ENCODE measurements at regions not wholly inside any gene's neighbourhood (a gene's known extent, or its start where the extent isn't known, plus 50 kb on each side); places are given as distances from the start of the nearest gene placed in this dataset.
A peak's percentile ranks its signal among the peaks of the same experiment; 100 is the strongest.

- CTCF ChIA-PET (ENCODE audit: low intra/inter-chr PET ratio, low total read pairs), result no interaction called here
- POLR2A ChIA-PET, result no interaction called here
- Histone ChIP-seq H3K27ac (ENCODE audit: extremely low read length, insufficient read depth, low read length) (no peak overlapping the region), H3K4me3 (replicated peaks in 1 of 3; ENCODE audit: insufficient read depth in 1 of 3, low read depth in 2 of 3, low read length in 3 of 3) (no peak overlapping the region), H3K9ac (ENCODE audit: insufficient read depth, low read depth, low read length) (no peak overlapping the region), H3K4me1 (ENCODE audit: insufficient read depth, low read length) (peaks cover 29% of the 10 kb centered on the region), H2AFZ (ENCODE audit: low read length) (no peak overlapping the region), H3K79me2 (ENCODE audit: insufficient read depth, low read length) (no peaks in the 10 kb centered on the region), H3K36me3 (replicated peaks in 1 of 2; ENCODE audit: control insufficient read depth in 1 of 2, insufficient read depth in 2 of 2, low read length in 2 of 2) (no peaks in the 10 kb centered on the region), H3K9me3 (ENCODE audit: low read length) (no peaks in the 10 kb centered on the region), H4K20me1 (ENCODE audit: insufficient read depth, low read length) (no peaks in the 10 kb centered on the region), H3K27me3 (ENCODE audit: control insufficient read depth in 1 of 2, insufficient read depth in 2 of 2, low read length in 2 of 2) (peaks cover 0 to 4% of the 10 kb centered on the region in 2 experiments; a peak in 2 of 5 replicates), H3K4me2 (ENCODE audit: low read depth, low read length) (no peak overlapping the region)
- TF ChIP-seq ETV5 (CRISPR knock-in tag; IDR thresholded peaks at IDR 0.05; ENCODE audit: borderline replicate concordance) (peak; percentile 54; the same call in 1 of the 2 replicates), GABPA (IDR thresholded peaks at IDR 0.05; ENCODE audit: low read depth, low read length) (no peak), GABPA (CRISPR knock-in tag; IDR thresholded peaks at IDR 0.05; ENCODE audit: low read depth) (peak; percentile 18; the same call in 1 of the 2 replicates), ZFP36L1 (CRISPR knock-in tag; IDR thresholded peaks at IDR 0.05) (no peak), ELF3 (CRISPR knock-in tag; IDR thresholded peaks at IDR 0.05) (0 out of 2 replicates have a peak, but pooled peaks have one; percentile 22), TCF7 (IDR thresholded peaks at IDR 0.05; ENCODE audit: low read depth) (peak; percentile 25; the same call in 1 of the 2 replicates), SOX5 (CRISPR knock-in tag; IDR thresholded peaks at IDR 0.05; ENCODE audit: borderline replicate concordance) (peak; percentile 15; the same call in 1 of the 2 replicates), SMC3 (IDR thresholded peaks at IDR 0.05; ENCODE audit: low read length) (no peak), SIX1 (CRISPR knock-in tag; IDR thresholded peaks at IDR 0.05; ENCODE audit: borderline replicate concordance) (no peak), BHLHE40 (IDR thresholded peaks at IDR 0.05; ENCODE audit: low read length) (no peak), IKZF5 (CRISPR knock-in tag; IDR thresholded peaks at IDR 0.05) (no peak), ARID4A (CRISPR knock-in tag; IDR thresholded peaks at IDR 0.05; ENCODE audit: borderline replicate concordance) (no peak)
- TF ChIP-seq, protein P1, sequence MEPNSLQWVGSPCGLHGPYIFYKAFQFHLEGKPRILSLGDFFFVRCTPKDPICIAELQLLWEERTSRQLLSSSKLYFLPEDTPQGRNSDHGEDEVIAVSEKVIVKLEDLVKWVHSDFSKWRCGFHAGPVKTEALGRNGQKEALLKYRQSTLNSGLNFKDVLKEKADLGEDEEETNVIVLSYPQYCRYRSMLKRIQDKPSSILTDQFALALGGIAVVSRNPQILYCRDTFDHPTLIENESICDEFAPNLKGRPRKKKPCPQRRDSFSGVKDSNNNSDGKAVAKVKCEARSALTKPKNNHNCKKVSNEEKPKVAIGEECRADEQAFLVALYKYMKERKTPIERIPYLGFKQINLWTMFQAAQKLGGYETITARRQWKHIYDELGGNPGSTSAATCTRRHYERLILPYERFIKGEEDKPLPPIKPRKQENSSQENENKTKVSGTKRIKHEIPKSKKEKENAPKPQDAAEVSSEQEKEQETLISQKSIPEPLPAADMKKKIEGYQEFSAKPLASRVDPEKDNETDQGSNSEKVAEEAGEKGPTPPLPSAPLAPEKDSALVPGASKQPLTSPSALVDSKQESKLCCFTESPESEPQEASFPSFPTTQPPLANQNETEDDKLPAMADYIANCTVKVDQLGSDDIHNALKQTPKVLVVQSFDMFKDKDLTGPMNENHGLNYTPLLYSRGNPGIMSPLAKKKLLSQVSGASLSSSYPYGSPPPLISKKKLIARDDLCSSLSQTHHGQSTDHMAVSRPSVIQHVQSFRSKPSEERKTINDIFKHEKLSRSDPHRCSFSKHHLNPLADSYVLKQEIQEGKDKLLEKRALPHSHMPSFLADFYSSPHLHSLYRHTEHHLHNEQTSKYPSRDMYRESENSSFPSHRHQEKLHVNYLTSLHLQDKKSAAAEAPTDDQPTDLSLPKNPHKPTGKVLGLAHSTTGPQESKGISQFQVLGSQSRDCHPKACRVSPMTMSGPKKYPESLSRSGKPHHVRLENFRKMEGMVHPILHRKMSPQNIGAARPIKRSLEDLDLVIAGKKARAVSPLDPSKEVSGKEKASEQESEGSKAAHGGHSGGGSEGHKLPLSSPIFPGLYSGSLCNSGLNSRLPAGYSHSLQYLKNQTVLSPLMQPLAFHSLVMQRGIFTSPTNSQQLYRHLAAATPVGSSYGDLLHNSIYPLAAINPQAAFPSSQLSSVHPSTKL (CRISPR knock-in tag; IDR thresholded peaks at IDR 0.05), result 0 out of 2 replicates have a peak, but pooled peaks have one; percentile 34
- TF ChIP-seq, protein P2, sequence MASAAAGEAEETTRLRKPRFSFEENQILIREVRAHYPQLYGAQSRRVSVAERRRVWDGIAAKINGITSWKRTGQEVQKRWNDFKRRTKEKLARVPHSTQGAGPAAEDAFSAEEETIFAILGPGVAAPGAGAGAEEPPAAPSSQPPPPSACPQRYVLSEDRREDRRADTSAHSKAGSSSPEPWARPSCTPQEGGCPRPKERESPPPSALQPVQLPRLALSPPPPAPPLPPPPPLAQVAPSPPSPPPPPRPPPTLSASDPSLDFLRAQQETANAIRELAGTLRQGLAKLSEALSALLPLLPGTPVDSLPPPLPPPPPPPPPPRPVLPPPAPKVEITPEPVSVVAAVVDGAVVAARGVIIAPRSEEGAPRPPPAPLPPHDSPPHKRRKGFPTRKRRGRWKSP (CRISPR knock-in tag; IDR thresholded peaks at IDR 0.05), result no peak
- FAIRE-seq (no peak), DNase-seq (ENCODE audit: low spot score) (peak; percentile 23), ATAC-seq (no peak; the same call in 2 of the 3 replicates)
- intact Hi-C loops (cut with micrococcal nuclease; ENCODE audit: unreplicated experiment), result no loop called here
- BruUV-seq (replicated peaks), result no TSS peak
- WGBS (ENCODE audit: low lambda C conversion rate), result 20% methylated on average over 5 of the region's 5 CpGs
- in situ Hi-C loops (cut with HindIII; ENCODE audit: extremely low pct_ligation_motif_present, low pct_unique_long_range_greater_than_20kb), result no loop called here
These were observed 209.3 kb downstream of the ZNF608 start for GRCh38 chr5:124537107-124537506.
